ENCODE measurements at regions not wholly inside any gene's neighbourhood (a gene's known extent, or its start where the extent isn't known, plus 50 kb on each side); places are given as distances from the start of the nearest gene placed in this dataset.

DNA sequence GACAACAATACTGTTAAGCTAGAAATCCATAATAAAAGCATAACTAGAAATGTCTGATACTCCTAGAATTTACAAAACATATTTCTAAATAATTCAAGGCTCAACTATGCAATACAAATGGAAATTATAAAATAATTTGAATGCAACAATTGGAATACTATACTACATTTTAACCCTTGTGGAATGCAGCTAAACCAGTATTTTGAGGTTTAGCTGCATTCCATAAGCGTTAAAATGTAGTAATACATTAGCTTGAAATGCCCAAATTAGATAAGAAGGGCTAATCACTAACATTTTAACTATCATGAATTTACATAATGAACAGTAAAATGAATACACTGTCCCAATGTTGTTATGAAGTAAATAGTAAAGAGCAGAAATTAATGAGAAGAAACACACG is 617.2 kb upstream of the CHORDC1 start:
- DNase-seq (no peak), ATAC-seq (no peak)
- intact Hi-C loops (cut with DNase I, micrococcal nuclease), result no loop called here

DNA sequence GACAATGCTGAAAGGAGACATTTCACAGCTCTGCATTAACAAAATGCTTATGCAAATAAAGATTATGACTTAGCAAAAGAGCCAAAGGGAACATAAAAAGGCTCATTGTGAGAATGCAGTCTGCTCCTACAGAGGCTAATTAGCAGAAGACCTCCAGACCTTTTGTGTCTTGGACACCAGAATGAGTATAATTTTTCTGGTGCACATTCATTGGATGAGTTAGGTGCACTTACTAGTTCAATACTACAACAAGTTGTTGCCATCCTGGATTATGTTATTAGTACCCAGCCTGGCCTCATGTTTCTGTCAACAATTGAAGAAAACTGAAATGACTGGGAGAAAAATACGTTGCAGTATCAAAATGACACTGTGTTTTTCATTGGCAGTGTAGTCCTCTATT is 613.2 kb upstream of the CHORDC1 start:
- no peak for ATAC-seq
- intact Hi-C loops (cut with DNase I, micrococcal nuclease), result no loop called here

DNA sequence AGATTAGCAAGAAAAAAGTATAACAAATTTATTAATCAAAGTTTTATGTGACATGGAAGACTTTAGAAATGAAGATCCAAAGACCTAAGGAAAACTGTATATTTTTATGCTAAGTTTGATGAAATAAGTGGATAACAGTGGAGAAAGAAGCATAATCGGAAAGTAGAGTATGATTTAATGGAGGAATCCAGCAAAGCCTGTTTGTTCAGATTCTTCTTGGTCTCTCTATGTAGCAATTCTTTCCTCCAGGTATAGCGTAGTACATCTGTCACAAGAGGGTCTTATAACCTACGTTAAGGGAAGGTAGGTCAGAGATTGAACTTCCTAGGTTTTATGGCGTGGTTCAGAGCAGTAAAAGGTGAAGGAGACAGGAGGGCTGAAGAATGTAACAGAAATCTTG is 600.6 kb upstream of the CHORDC1 start:
- no peak for DNase-seq
- intact Hi-C loops (cut with DNase I, micrococcal nuclease), result no loop called here
- no peak for ATAC-seq

More for the DNA sequence above, 613.2 kb upstream of the CHORDC1 start:
- DNase-seq, result no peak

DNA sequence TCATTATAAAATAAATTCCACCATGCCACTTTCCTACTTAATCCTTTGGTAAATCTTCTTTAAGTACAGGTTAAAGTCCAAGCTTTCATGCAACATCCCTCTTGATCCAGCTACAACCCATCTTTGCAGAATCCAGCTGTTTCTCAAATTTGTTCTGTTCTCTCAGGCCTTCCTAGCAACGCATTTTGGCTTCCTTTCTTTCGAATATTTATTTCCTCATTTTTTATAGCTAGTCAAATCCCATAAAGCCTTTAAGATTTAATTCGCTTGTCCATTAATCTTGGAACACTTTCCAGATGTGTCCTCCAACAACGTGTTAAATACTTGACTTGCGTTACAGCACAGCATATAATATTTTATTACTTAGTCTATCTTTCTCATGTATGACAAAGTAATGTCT is 600.1 kb upstream of the CHORDC1 start:
- ATAC-seq (no peak), DNase-seq (no peak)
- intact Hi-C loops (cut with DNase I, micrococcal nuclease), result no loop called here

DNA sequence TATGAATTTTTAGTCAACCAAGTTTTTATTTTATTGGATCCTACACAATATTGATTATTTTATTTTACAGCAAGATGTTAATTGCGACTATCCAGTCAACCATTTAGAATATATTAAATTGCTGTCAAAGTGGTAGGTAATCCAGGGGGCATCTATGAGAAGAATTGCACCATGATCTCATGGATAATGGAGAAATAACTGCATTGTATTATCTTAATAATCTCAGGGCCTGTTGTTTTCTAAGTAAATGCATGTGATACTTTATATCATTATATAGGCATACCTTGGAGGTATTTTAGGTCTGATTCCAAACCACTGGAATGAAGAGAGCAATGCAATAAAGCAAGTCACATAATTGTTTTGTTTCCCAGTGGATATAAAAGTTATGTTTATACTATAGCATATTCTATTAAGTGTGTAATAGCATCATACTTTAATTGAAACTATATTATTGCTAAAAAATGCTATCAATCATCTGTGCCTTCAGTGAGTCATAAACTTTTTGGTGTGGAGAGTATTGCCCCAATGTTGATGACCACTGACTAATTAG is 595.4 kb upstream of the CHORDC1 start:
- ATAC-seq (no peak), DNase-seq (no peak)
- intact Hi-C loops (cut with DNase I, micrococcal nuclease), result no loop called here

- intact Hi-C loops (cut with DNase I, micrococcal nuclease), result no loop called here
- ATAC-seq, result no peak
- no peak for DNase-seq
These were observed 586.7 kb upstream of the CHORDC1 start for GRCh38 chr11:90809581-90809980.

DNA sequence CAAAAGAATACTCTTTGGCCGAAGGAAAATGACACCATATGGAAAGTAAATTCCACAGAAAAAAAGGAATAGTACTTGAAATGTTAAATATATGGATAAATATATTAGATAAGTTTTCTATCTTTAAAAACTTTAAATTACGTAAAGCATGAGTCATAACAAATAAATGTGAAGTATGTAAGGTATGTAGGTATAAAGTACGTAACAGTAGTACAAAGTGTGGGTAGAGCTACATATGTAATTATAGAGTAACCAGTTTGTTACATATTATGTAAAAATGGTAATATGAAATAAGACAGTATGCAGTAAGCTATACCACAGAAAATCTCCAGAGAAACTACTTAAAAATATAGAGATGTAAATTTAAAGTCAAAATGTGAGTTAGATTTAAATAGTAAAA is 582.3 kb upstream of the CHORDC1 start:
- ATAC-seq (no peak), DNase-seq (no peak)
- intact Hi-C loops (cut with DNase I, micrococcal nuclease), result no loop called here

DNA sequence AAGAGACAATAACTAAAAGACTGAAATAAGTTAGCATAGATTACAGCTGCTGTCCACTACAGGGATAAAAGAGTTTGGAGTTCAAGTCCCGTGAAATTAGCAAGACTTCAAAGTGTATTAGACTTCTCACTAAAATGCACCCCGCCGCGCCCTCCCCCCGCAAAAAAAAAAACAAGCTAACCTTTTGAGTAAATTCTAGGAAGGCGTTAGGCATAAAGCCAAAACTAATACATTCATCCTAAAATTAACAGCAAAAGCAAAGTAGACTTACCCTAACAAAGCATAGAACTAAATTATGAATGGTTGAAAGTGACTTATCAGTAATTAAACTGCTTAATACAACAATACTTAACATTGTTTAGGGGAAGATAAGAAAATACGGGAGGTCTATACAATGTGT is 581.0 kb upstream of the CHORDC1 start:
- ATAC-seq, result no peak
- no peak for DNase-seq
- intact Hi-C loops (cut with DNase I, micrococcal nuclease), result no loop called here

- intact Hi-C loops (cut with DNase I, micrococcal nuclease), result no loop called here
- DNase-seq (no peak), ATAC-seq (no peak)
These were observed 580.5 kb upstream of the CHORDC1 start for GRCh38 chr11:90803366-90803765.

DNA sequence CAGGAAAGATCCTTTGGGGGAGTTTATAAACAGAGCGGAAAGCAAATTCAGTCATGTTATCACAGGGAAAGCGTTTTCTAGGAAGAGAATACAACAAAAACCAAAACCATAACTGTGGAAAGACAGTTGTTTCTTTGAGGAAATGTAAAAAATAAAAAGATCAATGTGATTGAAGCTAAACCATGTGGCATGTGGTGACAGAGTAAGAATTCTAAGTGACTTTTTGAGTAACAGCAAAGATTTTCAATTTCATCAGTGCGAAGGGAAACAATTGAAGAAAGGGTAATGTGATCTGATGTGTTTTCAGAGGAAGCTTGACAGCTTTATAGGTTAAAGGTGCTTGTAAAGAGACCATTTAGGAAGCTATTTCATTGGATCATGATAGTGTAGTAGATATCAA is 575.9 kb upstream of the CHORDC1 start:
- DNase-seq (no peak), ATAC-seq (no peak)
- intact Hi-C loops (cut with DNase I, micrococcal nuclease), result no loop called here

DNA sequence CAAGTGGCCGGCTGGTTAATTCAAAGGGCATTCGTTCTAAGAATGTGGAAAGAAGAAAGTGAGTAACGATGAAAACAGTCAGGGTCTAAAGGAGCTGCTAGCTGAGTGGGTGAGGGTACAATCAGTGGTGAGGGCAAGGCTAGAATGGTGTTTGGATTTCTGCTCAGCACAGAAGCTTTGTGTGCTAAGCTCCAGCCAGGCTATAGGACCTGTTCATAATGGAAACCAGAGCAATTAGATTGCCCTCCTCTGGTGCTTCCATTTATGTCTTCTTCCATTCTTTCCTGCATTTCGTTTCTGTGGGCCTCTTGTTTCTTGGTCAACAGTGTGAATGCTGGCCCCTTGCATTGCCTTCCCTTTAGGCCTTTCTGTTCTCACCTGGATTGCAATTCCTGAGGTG is 572.9 kb upstream of the CHORDC1 start:
- intact Hi-C loops (cut with DNase I, micrococcal nuclease), result no loop called here
- ATAC-seq, result no peak
- DNase-seq, result no peak

DNA sequence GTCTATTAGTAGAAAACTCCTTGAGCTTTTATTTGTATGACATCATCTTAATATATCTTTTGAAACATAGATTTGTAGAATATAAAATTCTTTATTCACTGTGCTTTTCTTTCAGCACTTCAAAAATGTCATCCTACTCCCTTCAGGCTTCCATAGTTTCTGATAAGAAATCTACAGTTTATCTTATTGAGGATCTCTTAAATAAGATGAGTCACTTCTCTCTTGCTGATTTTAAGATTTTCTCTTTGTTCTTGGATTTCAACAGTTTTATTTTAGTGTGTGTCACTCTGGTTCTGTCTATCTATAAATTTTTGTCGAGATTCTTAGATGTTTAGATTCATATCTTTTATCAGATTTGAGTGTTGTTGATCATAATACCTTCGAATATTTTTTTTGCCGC is 566.1 kb upstream of the CHORDC1 start:
- intact Hi-C loops (cut with DNase I, micrococcal nuclease), result no loop called here
- ATAC-seq (no peak), DNase-seq (no peak)

- ATAC-seq (no peak), DNase-seq (no peak)
- intact Hi-C loops (cut with DNase I, micrococcal nuclease), result no loop called here
These were observed 561.5 kb upstream of the CHORDC1 start for GRCh38 chr11:90784241-90784814.

GRCh38 chr11:90783111-90783510 is 560.3 kb upstream of the CHORDC1 start:
- no peak for ATAC-seq
- intact Hi-C loops (cut with DNase I, micrococcal nuclease), result no loop called here
- no peak for DNase-seq

- DNase-seq, result no peak
- intact Hi-C loops (cut with DNase I, micrococcal nuclease), result no loop called here
- ATAC-seq, result no peak
These were observed 556.2 kb upstream of the CHORDC1 start for GRCh38 chr11:90779098-90779497.

- intact Hi-C loops (cut with DNase I, micrococcal nuclease), result no loop called here
- DNase-seq, result no peak
These were observed 552.8 kb upstream of the CHORDC1 start for GRCh38 chr11:90775567-90776165.

GRCh38 chr11:90774727-90775566 is 552.1 kb upstream of the CHORDC1 start:
- DNase-seq (no peak), ATAC-seq (no peak)
- intact Hi-C loops (cut with DNase I, micrococcal nuclease), result no loop called here

More at GRCh38 chr11:90775567-90776165, 552.8 kb upstream of the CHORDC1 start:
- no peak for ATAC-seq

- intact Hi-C loops (cut with DNase I, micrococcal nuclease), result no loop called here
These were observed 547.2 kb upstream of the CHORDC1 start for GRCh38 chr11:90770007-90770406.

DNA sequence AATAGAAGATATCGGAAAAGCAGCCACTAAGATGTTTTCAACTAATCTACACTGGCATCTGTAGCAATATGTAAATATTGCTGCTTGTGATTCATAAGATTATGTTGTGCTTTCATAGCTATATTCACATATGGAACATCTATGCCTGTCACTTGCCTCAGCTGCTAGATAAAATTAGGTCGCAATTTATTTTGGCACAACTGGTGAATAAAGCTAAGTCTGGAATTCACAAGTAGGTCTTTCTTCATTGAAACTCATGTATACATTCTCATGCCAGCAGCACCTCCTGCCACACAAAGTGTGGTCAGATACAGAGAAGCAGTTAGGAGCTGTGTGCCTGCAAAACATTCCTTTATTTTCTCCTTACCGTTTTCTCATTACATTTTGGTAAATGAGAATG is 543.3 kb upstream of the CHORDC1 start:
- no peak for ATAC-seq
- DNase-seq, result no peak
- intact Hi-C loops (cut with DNase I, micrococcal nuclease), result no loop called here

More at GRCh38 chr11:90770007-90770406, 547.2 kb upstream of the CHORDC1 start:
- ATAC-seq (no peak), DNase-seq (no peak)

GRCh38 chr11:90764691-90765090 is 541.8 kb upstream of the CHORDC1 start:
- DNase-seq (no peak), ATAC-seq (no peak)
- intact Hi-C loops (cut with DNase I, micrococcal nuclease), result no loop called here
